H1 (cell line): ENCODE measurements at regions not wholly inside any gene's neighbourhood (a gene's known extent, or its start where the extent isn't known, plus 50 kb on each side); places are given as distances from the start of the nearest gene placed in this dataset.

Experiments used
- CTCF ChIA-PET: fragments of 300-600 bp; sonication (Branson Sonifier 250); formaldehyde crosslinking; loops from one replicate; lab custom pipeline; 2021; ENCODE audit not compliant: partially characterized antibody; lab: Charles Lee
- POLR2A ChIA-PET: fragments of 300-600 bp; sonication (Branson Sonifier 250); formaldehyde crosslinking; loops from one replicate; lab custom pipeline; 2021; ENCODE audit warnings: inconsistent platforms; ENCODE audit not compliant: partially characterized antibody; lab: Charles Lee
- DNase-seq, 2 experiments: peaks; one replicate each; pipeline versions ENCODE4 v3.0.0 to v3.0.0-alpha.2; 2010 to 2022; ENCODE audit warnings: low spot score in 2 of 2, low read depth in 1 of 2, mixed read lengths in 1 of 2
- FAIRE-seq: peaks from 2 replicates; lab custom pipeline; 2011; peaks lifted over from hg19 to GRCh38; lab: Jason Lieb, UNC
- H2AFZ ChIP-seq: 2 replicates; pipeline ENCODE4 v1.8.1; 2012; ENCODE audit warnings: low read length, inconsistent platforms
- H2AK5ac ChIP-seq: 2 replicates; pipeline ENCODE4 v1.6.1; 2013; ENCODE audit warnings: low read depth, low read length
- H2BK120ac ChIP-seq: replicated peaks from 2 replicates; pipeline ENCODE3; 2013; ENCODE audit warnings: low read depth, low read length, inconsistent platforms
- H2BK12ac ChIP-seq: 2 replicates; pipeline ENCODE4 v1.6.1; 2013; ENCODE audit warnings: low read depth, low read length
- H2BK15ac ChIP-seq: 2 replicates; pipeline ENCODE4 v1.6.1; 2013; ENCODE audit warnings: low read length
- H2BK20ac ChIP-seq: 2 replicates; pipeline ENCODE4 v1.6.1; 2013; ENCODE audit warnings: low read length
- H2BK5ac ChIP-seq: 2 replicates; pipeline ENCODE4 v1.6.1; 2013; ENCODE audit warnings: low read depth, low read length
- H3K14ac ChIP-seq: 2 replicates; pipeline ENCODE4 v1.6.1; 2013; ENCODE audit warnings: inconsistent platforms; ENCODE audit not compliant: insufficient read length
- H3K18ac ChIP-seq: 2 replicates; pipeline ENCODE4 v1.6.1; 2013; ENCODE audit warnings: low read length; ENCODE audit errors: extremely low read depth
- H3K23ac ChIP-seq: 2 replicates; pipeline ENCODE4 v1.6.1; 2013; ENCODE audit warnings: inconsistent platforms; ENCODE audit not compliant: insufficient read length
- H3K23me2 ChIP-seq: 2 replicates; pipeline ENCODE4 v1.6.1; 2013; ENCODE audit warnings: low read depth, low read length
- H3K27ac ChIP-seq: 2 replicates; pipeline ENCODE4 v1.6.1; 2011; ENCODE audit warnings: low read depth, low read length, inconsistent platforms
- H3K27me3 ChIP-seq, 4 experiments: replicated peaks in 1 of 4; 1 replicate in 1 of 4; 2 replicates in 3 of 4; pipeline versions ENCODE4 v1.6.1 to v1.8.1; 2011 to 2013; ENCODE audit warnings: low read length in 3 of 4, mild to moderate bottlenecking in 3 of 4, inconsistent platforms in 2 of 4, mixed read lengths in 2 of 4, moderate library complexity in 1 of 4; ENCODE audit not compliant: control insufficient read depth in 3 of 4, insufficient read depth in 3 of 4; ENCODE audit errors: extremely low read depth in 1 of 4
- H3K36me3 ChIP-seq, 4 experiments: 2 replicates each; pipeline versions ENCODE4 v1.6.1 to v1.8.1; 2011 to 2013; ENCODE audit warnings: mild to moderate bottlenecking in 4 of 4, low read length in 3 of 4, moderate library complexity in 2 of 4, control low read depth in 1 of 4, inconsistent platforms in 1 of 4; ENCODE audit not compliant: insufficient read depth in 4 of 4, control insufficient read depth in 2 of 4
- H3K4ac ChIP-seq: replicated peaks from 2 replicates; pipeline ENCODE3; 2013; ENCODE audit warnings: low read length, low read depth, mixed read lengths, inconsistent platforms; ENCODE audit not compliant: insufficient read length
- H3K4me1 ChIP-seq, 4 experiments: replicated peaks in 1 of 4; 1 replicate in 1 of 4; 2 replicates in 3 of 4; pipeline versions ENCODE4 v1.6.1 to v1.8.1; 2011 to 2013; ENCODE audit warnings: low read length in 3 of 4, inconsistent platforms in 2 of 4, mixed read lengths in 1 of 4; ENCODE audit not compliant: insufficient read depth in 4 of 4, control insufficient read depth in 3 of 4
- H3K4me2 ChIP-seq, 2 experiments: 2 replicates each; pipeline versions ENCODE4 v1.6.1 to v1.8.1; 2011 to 2013; ENCODE audit warnings: low read depth in 2 of 2, low read length in 2 of 2, control low read depth in 1 of 2, inconsistent platforms in 1 of 2, mild to moderate bottlenecking in 1 of 2; ENCODE audit not compliant: insufficient read depth in 1 of 2
- H3K4me3 ChIP-seq, 4 experiments: fragments of 200-600, 300-600 bp in 1 of 4; sonication (generic), shearing (Covaris generic), sonication (Bioruptor Twin) in 1 of 4; 2 replicates each; pipeline versions ENCODE4 v1.5.1 to v1.8.1; 2011 to 2016; ENCODE audit warnings: low read length in 4 of 4, low read depth in 3 of 4, control low read depth in 2 of 4, inconsistent platforms in 2 of 4, mild to moderate bottlenecking in 2 of 4, mixed read lengths in 1 of 4, moderate library complexity in 1 of 4; ENCODE audit not compliant: insufficient read depth in 2 of 4; ENCODE audit errors: extremely low read depth in 1 of 4
- H3K56ac ChIP-seq: replicated peaks from 2 replicates; pipeline ENCODE3; 2013; ENCODE audit warnings: low read depth, mild to moderate bottlenecking, mixed read lengths, low read length, inconsistent platforms; ENCODE audit not compliant: insufficient read length
- H3K79me1 ChIP-seq: 2 replicates; pipeline ENCODE4 v1.6.1; 2013; ENCODE audit warnings: low read depth, low read length, control low read depth
- H3K79me2 ChIP-seq, 2 experiments: 2 replicates each; pipeline versions ENCODE4 v1.6.1 to v1.8.1; 2012 to 2013; ENCODE audit warnings: low read length in 2 of 2, mild to moderate bottlenecking in 2 of 2, inconsistent platforms in 1 of 2; ENCODE audit not compliant: insufficient read depth in 2 of 2, control insufficient read depth in 1 of 2
- H3K9ac ChIP-seq, 4 experiments: replicated peaks in 1 of 4; 1 replicate in 1 of 4; 2 replicates in 3 of 4; pipeline versions ENCODE4 v1.6.1 to v1.8.1; 2011 to 2013; ENCODE audit warnings: low read depth in 3 of 4, low read length in 3 of 4, control low read depth in 2 of 4, mild to moderate bottlenecking in 2 of 4, moderate library complexity in 2 of 4, inconsistent platforms in 1 of 4; ENCODE audit errors: extremely low read depth in 1 of 4
- H3K9me3 ChIP-seq, 2 experiments: 2 replicates each; pipeline versions ENCODE4 v1.6.1 to v1.8.1; 2012 to 2013; ENCODE audit warnings: mild to moderate bottlenecking in 2 of 2, moderate library complexity in 2 of 2, control low read depth in 1 of 2, inconsistent platforms in 1 of 2, low read depth in 1 of 2, low read length in 1 of 2, mixed read lengths in 1 of 2; ENCODE audit not compliant: insufficient read depth in 2 of 2
- H4K20me1 ChIP-seq, 2 experiments: replicated peaks in 1 of 2; 2 replicates each; pipeline versions ENCODE3 to v1.8.1; 2011 to 2013; ENCODE audit warnings: inconsistent platforms in 2 of 2, low read length in 2 of 2, mild to moderate bottlenecking in 1 of 2; ENCODE audit not compliant: insufficient read depth in 2 of 2, control insufficient read depth in 1 of 2
- H4K5ac ChIP-seq: 2 replicates; pipeline ENCODE4 v1.6.1; 2013; ENCODE audit warnings: low read length, low read depth, mixed read lengths, inconsistent platforms; ENCODE audit not compliant: insufficient read length
- H4K8ac ChIP-seq: 2 replicates; pipeline ENCODE4 v1.8.0; 2013; ENCODE audit warnings: mild to moderate bottlenecking, moderate library complexity, low read length, inconsistent platforms; ENCODE audit not compliant: insufficient read depth; ENCODE audit errors: extremely low read depth
- H4K91ac ChIP-seq: replicated peaks from 2 replicates; pipeline ENCODE3; 2013; ENCODE audit warnings: low read length, mixed read lengths, inconsistent platforms; ENCODE audit not compliant: insufficient read length
- CBX8 ChIP-seq: fragments of 300-800, 300-1000 bp; sonication (generic); IDR thresholded peaks from 2 replicates; pipeline ENCODE4 v1.7.1; 2016; ENCODE audit warnings: low read depth, low read length, borderline replicate concordance
- CHD2 ChIP-seq: IDR thresholded peaks from 2 replicates; pipeline ENCODE4 v1.6.1; 2012; ENCODE audit warnings: low read length, improper control_type of control experiment
- CTBP2 ChIP-seq: IDR thresholded peaks from 2 replicates; pipeline ENCODE4 v1.7.0; 2011; ENCODE audit warnings: borderline replicate concordance, mild to moderate bottlenecking, moderate library complexity, mixed read lengths, low read length; ENCODE audit not compliant: insufficient read depth, insufficient read length
- EGR1 ChIP-seq: IDR thresholded peaks from 2 replicates; pipeline ENCODE4 v1.6.1; 2011; ENCODE audit warnings: low read depth, low read length, borderline replicate concordance
- EP300 ChIP-seq, 2 experiments: IDR thresholded peaks; 1 replicate in 1 of 2; 2 replicates in 1 of 2; pipeline ENCODE4 v1.6.1; 2011 to 2012; ENCODE audit warnings: low read depth in 2 of 2, low read length in 2 of 2, mild to moderate bottlenecking in 2 of 2, borderline replicate concordance in 1 of 2, inconsistent platforms in 1 of 2, moderate library complexity in 1 of 2
- FOSL1 ChIP-seq: IDR thresholded peaks from 2 replicates; pipeline ENCODE4 v1.6.1; 2011; ENCODE audit warnings: mild to moderate bottlenecking, low read depth, low read length, moderate library complexity; ENCODE audit not compliant: insufficient read depth
- HDAC2 ChIP-seq, 2 experiments: fragments of 300-600 bp in 1 of 2; sonication (generic) in 1 of 2; IDR thresholded peaks; 2 replicates each; pipeline ENCODE4 v1.6.1; 2011 to 2012; ENCODE audit warnings: low read depth in 2 of 2, low read length in 2 of 2, mild to moderate bottlenecking in 2 of 2, moderate library complexity in 2 of 2, borderline replicate concordance in 1 of 2, inconsistent platforms in 1 of 2
- HDAC6 ChIP-seq: IDR thresholded peaks from one replicate; pipeline ENCODE4 v1.7.1; 2012; ENCODE audit warnings: low read depth, mild to moderate bottlenecking, inconsistent platforms, low read length, moderate library complexity
- POLR2AphosphoS5 ChIP-seq: IDR thresholded peaks from 2 replicates; pipeline ENCODE4 v1.6.1; 2011; ENCODE audit warnings: low read depth, low read length
- RAD21 ChIP-seq, 2 experiments: IDR thresholded peaks in 1 of 2; conservative IDR thresholded peaks in 1 of 2; 2 replicates each; pipeline ENCODE4 v1.6.1; 2011; ENCODE audit warnings: low read depth in 2 of 2, low read length in 2 of 2, improper control_type of control experiment in 1 of 2, inconsistent platforms in 1 of 2, mild to moderate bottlenecking in 1 of 2, moderate library complexity in 1 of 2
- SP1 ChIP-seq: IDR thresholded peaks from 2 replicates; pipeline ENCODE4 v1.6.1; 2011; ENCODE audit warnings: low read depth, low read length
- SP4 ChIP-seq: IDR thresholded peaks from 2 replicates; pipeline ENCODE4 v1.6.1; 2012; ENCODE audit warnings: low read length, inconsistent platforms
- TAF1 ChIP-seq: IDR thresholded peaks from 2 replicates; pipeline ENCODE4 v1.6.1; 2011; ENCODE audit warnings: mild to moderate bottlenecking, low read depth, low read length
- YY1 ChIP-seq: IDR thresholded peaks from 2 replicates; pipeline ENCODE4 v1.6.1; 2011; ENCODE audit warnings: low read depth, mild to moderate bottlenecking, low read length
- WGBS, 2 experiments: shearing (Covaris generic) in 1 of 2; methylation state at CpG; one replicate each; pipeline versions ENCODE4 v1.1.6 to v1.1.7; 2013 to 2015; ENCODE audit warnings: low lambda C conversion rate in 2 of 2, mixed read lengths in 2 of 2, inconsistent platforms in 1 of 2, low coverage in 1 of 2, missing lambda C conversion rate in 1 of 2; ENCODE audit not compliant: insufficient replicate concordance in 2 of 2, insufficient coverage in 1 of 2, insufficient read length in 1 of 2; ENCODE audit errors: extremely low coverage in 1 of 2, missing lambda C conversion rate in 1 of 2; 5-methylcytosine and 5-hydroxymethylcytosine counted together
- TF ChIP-seq, protein P1 (sequence below): IDR thresholded peaks from 2 replicates; pipeline ENCODE4 v1.6.1; 2012; ENCODE audit warnings: inconsistent platforms

DNA sequence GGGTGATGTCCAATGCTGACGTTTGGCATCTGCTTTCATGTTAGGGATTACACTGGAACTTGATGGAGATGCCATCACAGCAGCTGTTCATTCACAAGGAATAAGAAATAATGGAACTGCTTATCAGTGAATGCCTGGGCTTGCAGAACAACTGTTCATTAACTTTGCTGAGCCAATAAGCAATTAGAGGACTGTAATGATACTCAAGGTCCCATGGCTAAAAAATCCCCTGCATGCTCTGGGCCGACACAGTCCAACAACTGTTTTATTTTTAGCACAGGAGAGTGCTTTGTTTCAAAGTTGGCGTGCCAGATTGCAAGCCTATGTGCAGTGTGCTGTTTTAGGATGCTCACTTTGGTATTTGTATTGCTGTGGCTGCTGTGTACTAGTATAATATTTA lies 408.0 kb upstream of the RGPD4 start:
- 59% methylated on average over 3 of the region's 3 CpGs; no CpG with 5 or more reads in 1 of the 2 experiments for WGBS, 2 experiments
- no peaks in the 10 kb centered on the region for H4K20me1 ChIP-seq
- no peaks in the 10 kb centered on the region for H3K9me3 ChIP-seq

More for the DNA sequence above, 408.0 kb upstream of the RGPD4 start:
- Histone ChIP-seq H2BK20ac (no peak overlapping the region), H3K4me3 (no peak overlapping the region), H2AFZ (no peak overlapping the region), H3K27ac (no peak overlapping the region), H3K18ac (no peak overlapping the region), H3K4me2 (no peak overlapping the region), H3K23me2 (no peaks in the 10 kb centered on the region), H4K5ac (no peak overlapping the region), H3K23ac (no peak overlapping the region), H2BK120ac (no peak overlapping the region), H2BK5ac (no peak overlapping the region), H4K91ac (no peak overlapping the region), H3K14ac (no peak overlapping the region), H2BK15ac (no peak overlapping the region), H3K9ac (no peak overlapping the region), H2BK12ac (no peak overlapping the region), H4K8ac (no peak overlapping the region), H3K4ac (no peak overlapping the region), H3K27me3 (no peaks in the 10 kb centered on the region; a peak in 1 of 7 replicates), H3K79me1 (no peaks in the 10 kb centered on the region), H3K4me1 (no peaks in the 10 kb centered on the region), H3K36me3 (no peaks in the 10 kb centered on the region), H2AK5ac (no peak overlapping the region), H3K79me2 (no peaks in the 10 kb centered on the region), H3K56ac (no peak overlapping the region)
- TF ChIP-seq CTBP2 (no peak), HDAC2 (IDR thresholded peaks at IDR 0.05; ENCODE audit: borderline replicate concordance in 1 of 2, low read depth in 2 of 2, low read length in 2 of 2) (no peak), POLR2AphosphoS5 (no peak), SP4 (no peak), FOSL1 (no peak), EP300 (IDR thresholded peaks at IDR 0.05; ENCODE audit: borderline replicate concordance in 1 of 2, low read depth in 2 of 2, low read length in 2 of 2) (no peak), CHD2 (no peak), HDAC6 (no peak), SP1 (no peak), RAD21 (IDR thresholded peaks at IDR 0.05 in 1 of 2, conservative IDR thresholded peaks at IDR 0.05 in 1 of 2; ENCODE audit: low read depth in 2 of 2, low read length in 2 of 2) (no peak), EGR1 (no peak), CBX8 (no peak), YY1 (no peak), TAF1 (no peak)
- TF ChIP-seq, protein P1, sequence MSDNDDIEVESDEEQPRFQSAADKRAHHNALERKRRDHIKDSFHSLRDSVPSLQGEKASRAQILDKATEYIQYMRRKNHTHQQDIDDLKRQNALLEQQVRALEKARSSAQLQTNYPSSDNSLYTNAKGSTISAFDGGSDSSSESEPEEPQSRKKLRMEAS: no peak
- POLR2A ChIA-PET: no interaction called here
- DNase-seq (no peak), FAIRE-seq (no peak)
- CTCF ChIA-PET: no interaction called here
